ENCODE measurements at regions not wholly inside any gene's neighbourhood (a gene's known extent, or its start where the extent isn't known, plus 50 kb on each side); places are given as distances from the start of the nearest gene placed in this dataset.

DNA sequence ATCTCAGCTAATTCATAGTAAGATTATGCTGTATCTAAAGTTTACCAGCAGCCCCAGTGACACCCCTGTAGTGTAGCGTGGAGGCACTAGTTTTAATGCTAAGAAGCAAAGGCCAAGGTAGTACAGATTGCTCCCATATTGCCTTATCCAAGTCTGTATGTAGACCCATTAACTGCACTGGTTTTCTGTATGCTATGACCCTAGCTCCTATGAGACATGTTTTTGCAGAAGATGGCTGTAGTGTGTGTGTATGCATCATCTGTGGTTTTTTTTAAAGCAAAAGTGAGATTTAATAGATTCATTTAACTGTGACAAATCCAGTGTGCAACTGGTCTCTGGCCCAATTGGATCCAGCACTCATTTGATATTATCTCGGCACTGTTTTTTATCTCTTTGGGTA lies 86.5 kb downstream of the HAUS1 start:
- TF ChIP-seq, protein P1, sequence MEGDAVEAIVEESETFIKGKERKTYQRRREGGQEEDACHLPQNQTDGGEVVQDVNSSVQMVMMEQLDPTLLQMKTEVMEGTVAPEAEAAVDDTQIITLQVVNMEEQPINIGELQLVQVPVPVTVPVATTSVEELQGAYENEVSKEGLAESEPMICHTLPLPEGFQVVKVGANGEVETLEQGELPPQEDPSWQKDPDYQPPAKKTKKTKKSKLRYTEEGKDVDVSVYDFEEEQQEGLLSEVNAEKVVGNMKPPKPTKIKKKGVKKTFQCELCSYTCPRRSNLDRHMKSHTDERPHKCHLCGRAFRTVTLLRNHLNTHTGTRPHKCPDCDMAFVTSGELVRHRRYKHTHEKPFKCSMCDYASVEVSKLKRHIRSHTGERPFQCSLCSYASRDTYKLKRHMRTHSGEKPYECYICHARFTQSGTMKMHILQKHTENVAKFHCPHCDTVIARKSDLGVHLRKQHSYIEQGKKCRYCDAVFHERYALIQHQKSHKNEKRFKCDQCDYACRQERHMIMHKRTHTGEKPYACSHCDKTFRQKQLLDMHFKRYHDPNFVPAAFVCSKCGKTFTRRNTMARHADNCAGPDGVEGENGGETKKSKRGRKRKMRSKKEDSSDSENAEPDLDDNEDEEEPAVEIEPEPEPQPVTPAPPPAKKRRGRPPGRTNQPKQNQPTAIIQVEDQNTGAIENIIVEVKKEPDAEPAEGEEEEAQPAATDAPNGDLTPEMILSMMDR (IDR thresholded peaks at IDR 0.05; ENCODE audit: control extremely low read depth in 1 of 3, insufficient read depth in 1 of 3, low read depth in 1 of 3, low read length in 3 of 3) = no peak
- no peak for TF ChIP-seq CHD1 (IDR thresholded peaks at IDR 0.05; ENCODE audit: low read depth, low read length)
- TF ChIP-seq RFX5 (IDR thresholded peaks at IDR 0.05; ENCODE audit: borderline replicate concordance, low read depth, low read length) = no peak
- TF ChIP-seq EZH2 (IDR thresholded peaks at IDR 0.05; ENCODE audit: low read depth, low read length, severe bottlenecking) = no peak
- TF ChIP-seq, protein P2, sequence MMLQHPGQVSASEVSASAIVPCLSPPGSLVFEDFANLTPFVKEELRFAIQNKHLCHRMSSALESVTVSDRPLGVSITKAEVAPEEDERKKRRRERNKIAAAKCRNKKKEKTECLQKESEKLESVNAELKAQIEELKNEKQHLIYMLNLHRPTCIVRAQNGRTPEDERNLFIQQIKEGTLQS (IDR thresholded peaks at IDR 0.05; ENCODE audit: insufficient read depth, low read depth, low read length) = no peak
- TF ChIP-seq SP1 (IDR thresholded peaks at IDR 0.05; ENCODE audit: low read depth, low read length) = no peak
- no peak for TF ChIP-seq SP2 (IDR thresholded peaks at IDR 0.05; ENCODE audit: low read length)
- no peak for TF ChIP-seq SIN3A (conservative IDR thresholded peaks at IDR 0.05 in 1 of 2, IDR thresholded peaks at IDR 0.05 in 1 of 2; ENCODE audit: low read depth in 1 of 2, low read length in 2 of 2)
- TF ChIP-seq BCL11A (IDR thresholded peaks at IDR 0.05; ENCODE audit: low read depth in 2 of 2, low read length in 2 of 2) = no peak
- no peak for TF ChIP-seq KDM4A (IDR thresholded peaks at IDR 0.05; ENCODE audit: low read depth, low read length, severe bottlenecking)

Measured in H1 (cell line).